Stimulated activated CD4-positive, alpha-beta T cell treated with anti-CD3 and anti-CD28 coated beads, TNF-alpha, amount 100 ng/mL, for 24 hours (primary cell): ENCODE measurements at regions not wholly inside any gene's neighbourhood (a gene's known extent, or its start where the extent isn't known, plus 50 kb on each side); places are given as distances from the start of the nearest gene placed in this dataset.
"Not testable (repeated sequence)": the region's sequence is repeated elsewhere in the genome, so short reads cannot be mapped to it uniquely, and the experiment has no call there.

ENCODE experiments used
- DNase-seq, 3 experiments: peaks; one replicate each; pipeline ENCODE4 v3.0.0-alpha.2; 2020; ENCODE audit warnings: low read depth in 3 of 3

DNA sequence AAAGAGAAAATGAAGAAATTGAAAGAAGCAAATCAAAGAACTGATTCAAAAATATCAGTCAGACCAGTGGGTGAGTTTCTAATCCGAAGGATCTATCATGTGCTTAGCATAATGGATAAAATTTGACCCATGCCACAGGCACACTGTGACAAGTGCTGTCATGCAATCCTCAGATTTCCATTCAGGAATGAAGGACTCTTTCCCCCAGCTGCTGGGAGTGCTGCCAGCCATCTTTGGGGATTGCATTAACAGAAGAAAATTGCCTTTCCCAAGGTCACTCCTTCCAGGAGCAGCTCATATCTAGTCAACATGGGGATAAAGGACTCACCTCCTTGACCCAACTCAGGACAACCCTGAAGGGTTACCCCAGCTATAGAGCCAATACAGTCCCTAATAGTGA lies 316.7 kb upstream of the TBX18 start:
- DNase-seq = no peak

DNA sequence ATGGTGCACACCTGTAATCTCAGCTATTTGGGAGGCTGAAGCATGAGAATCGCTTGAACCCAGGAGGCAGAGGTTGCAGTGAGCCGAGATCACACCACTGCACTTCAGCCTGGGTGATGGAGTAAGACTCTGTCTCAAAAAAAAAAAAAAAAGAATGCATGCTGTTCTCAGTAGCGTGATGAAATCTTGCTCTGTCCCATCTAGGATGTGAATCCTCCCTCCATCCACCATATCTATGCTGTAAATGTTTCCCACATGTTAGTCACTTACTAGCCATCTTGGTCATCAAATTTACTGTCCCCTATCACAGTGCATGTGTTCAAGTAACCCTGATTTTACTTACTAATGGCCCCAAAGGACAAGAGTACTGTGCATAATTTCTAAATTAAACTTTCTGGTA lies 315.4 kb upstream of the TBX18 start:
- no peak for DNase-seq

DNA sequence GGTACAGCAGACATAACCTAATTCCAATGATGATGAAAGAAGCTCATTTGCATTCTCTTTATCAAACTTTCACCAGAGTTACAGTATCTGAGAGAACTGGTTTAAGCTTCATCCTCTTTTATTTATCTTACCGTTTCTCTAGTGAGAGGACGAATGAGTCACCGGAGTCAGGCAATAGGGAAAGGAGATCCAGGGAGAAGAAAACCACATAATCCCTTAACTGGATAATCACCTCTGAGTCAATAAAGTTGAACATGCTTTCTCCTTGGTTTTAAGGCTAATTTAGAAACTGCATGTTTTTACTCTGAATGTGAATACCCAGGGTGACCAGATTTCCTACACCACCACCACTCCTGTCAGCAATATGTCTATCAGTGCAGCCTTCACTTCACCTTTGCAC lies 313.7 kb upstream of the TBX18 start:
- no peak for DNase-seq

DNA sequence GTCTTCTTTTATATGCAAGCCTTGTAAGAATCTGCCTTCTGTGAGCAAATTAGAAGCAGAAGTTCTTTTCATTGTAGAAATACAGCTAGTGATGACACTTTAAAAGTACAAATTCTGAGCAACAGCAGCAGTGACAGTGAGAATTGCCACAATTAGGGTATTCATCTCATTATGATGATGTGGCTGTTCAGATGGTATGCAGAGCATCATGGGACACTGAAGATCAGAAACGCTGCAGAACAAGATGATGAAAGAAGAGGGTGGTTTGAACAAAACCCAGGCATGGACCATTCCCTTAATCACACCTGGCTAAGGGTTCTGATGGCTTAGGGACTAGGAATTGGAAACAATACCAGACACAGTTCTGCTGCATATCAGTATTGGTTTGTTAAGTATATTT lies 312.7 kb upstream of the TBX18 start:
- no peak for DNase-seq

DNA sequence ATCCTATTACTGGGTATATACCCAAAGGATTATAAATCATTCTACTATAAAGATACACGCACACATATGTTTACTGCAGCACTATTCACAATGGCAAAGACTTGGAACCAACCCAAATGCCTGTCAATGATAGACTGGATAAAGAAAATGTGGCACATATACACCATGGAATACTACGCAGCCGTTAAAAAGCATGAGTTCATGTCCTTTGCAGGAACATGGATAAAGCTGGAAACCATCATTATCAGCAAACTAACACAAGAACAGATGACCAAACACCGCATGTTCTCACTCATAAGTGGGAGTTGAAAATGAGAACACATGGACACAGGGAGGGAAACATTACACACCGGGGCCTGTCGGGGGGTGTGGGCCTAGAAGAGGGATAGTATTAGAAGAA lies 307.4 kb upstream of the TBX18 start:
- not testable (repeated sequence) for DNase-seq

DNA sequence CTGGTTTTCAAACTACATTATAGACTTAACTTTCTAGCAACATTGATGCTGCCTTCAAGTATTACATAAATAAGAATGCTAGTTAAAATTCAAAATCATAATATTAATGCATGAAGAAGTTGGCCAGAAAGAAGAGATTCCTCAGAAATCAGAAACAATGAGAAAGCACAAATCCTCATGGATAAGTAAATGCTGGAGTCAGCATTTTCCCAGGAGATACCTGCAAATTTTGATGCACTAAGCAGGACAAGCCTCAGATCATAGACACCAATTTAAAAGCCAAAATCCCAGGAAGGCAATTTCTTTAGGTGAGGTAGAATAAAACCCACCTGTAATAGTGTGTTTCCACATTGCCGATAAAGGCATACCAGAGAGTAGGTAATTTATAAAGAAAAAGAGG lies 305.2 kb upstream of the TBX18 start:
- DNase-seq = no peak

DNA sequence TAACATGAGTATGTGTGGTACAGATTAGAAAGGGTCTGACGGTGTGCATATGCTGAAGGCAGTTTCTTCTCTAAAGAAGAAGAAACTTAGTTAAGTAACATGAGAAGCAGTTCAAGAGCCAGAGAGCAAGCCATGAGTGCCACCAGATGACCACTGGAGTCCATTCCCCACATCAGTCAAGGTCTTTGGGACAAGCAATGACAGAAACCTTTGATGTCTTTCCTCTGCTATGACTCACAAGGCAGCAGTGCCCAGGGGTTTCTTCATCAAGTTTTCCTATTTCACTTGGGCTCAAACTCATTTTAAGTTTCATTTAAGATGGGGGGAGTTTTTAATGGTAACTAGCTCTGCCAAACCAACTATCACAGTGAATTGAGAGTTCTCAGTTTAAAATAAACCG lies 303.8 kb upstream of the TBX18 start:
- no peak for DNase-seq

DNA sequence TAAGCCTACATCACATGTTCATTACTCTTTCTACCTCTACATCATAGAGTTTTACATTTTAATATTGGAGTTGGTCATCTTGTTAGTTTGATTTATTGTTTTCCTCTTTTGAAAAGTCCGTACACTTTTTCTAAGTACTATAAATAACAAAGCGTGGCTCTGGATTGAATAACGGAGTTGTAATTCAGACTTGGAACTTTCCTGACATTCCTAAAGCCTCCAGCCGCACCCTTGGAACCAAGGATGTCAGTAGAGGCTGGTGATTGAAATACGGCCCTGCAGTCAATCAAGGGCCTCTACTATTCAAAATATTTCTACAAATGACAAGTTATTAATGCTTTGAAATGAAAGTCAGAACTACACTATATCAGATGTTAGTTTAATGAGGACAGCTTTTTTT lies 301.9 kb upstream of the TBX18 start:
- DNase-seq = no peak

DNA sequence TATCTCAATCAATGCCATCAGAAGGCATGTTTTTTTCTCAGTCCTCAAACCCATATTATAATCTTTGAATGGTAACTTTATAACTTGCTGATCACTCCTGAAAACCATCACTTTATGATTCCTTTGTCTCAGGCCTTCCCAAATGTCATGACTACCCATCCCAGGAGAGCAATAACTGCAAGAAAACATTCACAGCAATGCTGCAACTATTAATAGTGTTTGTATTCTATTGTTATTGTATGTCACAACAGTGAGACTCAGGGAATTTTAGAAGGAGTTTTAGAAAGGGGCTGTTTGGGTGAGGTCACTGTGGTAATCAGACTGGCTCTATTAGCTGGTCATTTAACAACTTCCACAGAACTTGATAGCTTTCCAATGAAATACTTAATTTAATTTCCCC lies 301.4 kb upstream of the TBX18 start:
- no peak for DNase-seq

DNA sequence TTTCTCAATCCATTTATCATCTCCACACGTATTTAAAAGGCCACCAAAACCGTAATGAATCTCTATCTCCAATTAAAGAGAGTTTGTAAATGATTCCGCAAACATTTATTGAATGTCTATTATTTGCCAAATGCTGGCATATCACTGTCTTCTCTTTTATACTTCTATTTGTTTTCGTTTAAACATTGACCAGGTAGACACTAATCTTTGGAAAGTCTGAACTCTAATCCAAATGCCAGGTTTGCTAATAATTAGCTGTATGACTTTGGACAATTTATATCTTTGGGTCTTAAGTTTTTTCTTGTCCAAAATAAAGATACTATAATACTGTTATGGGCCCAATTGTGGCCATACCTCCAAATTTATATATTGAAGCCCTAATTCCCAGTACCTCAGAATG lies 299.2 kb upstream of the TBX18 start:
- DNase-seq = no peak

DNA sequence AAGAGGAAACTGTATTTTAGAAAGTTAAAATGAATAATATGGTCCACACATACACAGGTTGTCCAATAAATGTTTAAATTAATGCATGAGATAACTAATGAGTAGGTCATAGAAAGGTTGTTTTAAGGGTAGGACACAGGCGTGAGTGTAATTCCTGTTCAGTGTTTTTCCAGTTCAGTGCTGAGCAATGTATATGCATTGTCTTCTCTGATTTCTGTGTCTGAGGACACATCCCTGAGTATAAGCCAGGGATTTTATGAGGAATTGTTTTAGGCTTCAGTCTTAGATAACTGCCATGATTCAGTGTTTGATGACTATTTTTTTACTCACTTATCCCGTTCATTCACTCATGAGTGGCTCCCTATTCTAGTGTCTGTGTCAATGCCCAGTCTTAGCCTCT lies 298.5 kb upstream of the TBX18 start:
- DNase-seq = no peak

DNA sequence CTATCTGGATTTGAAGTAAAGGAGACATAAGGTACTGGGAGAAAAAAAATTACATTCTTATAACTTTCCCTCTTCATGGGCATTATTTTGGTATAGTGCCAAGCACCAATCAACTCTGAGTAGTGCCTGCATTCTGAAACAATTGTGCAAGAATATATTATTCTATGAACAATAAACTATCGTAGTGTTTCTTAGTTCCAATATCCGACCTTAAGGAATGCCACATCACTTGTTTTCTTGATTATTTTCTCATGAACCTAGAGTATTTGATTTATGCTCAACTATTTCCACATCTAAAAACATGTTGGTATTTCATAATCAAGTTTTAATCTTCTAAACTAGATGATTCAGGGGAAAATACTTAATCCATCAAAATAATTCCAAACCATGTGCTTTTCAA lies 294.4 kb upstream of the TBX18 start:
- DNase-seq = no peak

DNA sequence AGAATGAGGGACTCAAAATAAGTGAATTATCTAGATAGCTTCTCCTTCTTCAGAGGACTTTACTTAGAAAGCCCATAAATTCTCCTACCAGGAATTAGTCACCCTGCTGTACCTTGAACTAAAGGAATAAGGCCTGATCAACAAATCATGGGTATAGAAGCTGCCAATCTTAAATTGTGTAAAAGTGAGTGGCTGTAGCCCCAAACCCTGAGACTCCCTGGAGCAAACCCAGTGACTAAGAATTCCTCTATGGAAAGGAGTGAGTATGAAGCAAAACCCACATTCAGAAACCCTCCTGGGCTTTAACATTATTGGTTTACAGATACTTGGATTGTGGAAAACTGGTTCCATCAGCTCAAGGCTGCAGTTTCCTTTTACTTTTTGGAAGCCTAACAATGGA lies 285.8 kb upstream of the TBX18 start:
- no peak for DNase-seq

DNA sequence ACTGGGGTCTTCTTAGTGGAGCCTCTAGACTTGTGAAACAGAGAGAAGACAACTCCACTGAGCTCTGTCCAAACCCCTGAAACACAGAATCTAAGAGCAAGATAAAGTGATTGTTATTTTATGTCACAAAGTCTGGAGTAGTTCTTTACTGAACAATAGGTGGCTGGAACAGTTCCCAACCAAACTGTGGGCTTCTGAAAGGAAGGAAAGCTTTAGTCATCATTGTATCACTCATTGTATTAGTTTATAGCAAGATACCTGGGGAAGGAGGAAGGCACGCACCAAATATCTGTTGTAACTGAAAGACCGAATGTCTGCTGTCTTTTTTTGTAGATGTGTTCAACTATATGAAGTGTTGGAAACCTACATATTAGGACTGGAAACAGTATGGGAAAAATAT lies 284.9 kb upstream of the TBX18 start:
- DNase-seq = no peak

DNA sequence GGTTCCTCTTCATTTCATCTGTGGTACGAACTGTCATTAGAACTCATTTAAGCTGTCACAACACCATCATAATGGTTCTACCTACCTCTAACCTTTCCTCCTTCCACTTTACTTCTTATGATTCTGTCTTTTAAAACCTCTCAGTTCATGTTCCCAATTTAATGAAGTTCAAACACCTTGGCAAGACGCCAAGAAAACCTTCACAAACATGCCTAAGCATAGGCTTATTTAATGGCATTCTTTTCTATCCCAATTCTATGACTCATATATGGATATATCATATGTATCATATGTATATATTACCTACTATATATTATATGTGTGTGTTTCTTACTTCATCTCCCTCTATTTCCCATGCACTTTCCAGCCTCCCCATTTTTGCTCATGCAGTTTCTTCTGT lies 283.4 kb upstream of the TBX18 start:
- no peak for DNase-seq

DNA sequence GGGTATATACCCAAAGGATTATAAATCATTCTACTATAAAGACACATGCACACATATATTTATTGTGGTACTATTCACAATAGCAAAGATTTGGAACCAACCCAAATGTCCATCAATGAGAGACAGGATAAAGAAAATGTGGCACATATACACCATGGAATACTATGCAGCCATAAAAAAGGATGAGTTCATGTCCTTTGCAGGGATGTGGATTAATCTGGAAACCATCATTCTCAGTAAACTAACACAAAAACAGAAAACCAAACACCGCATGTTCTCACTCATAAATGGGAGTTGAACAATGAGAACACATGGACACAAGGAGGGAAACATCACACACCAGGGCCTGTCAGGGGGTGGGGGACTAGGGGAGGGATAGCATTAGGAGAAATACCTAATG lies 281.4 kb upstream of the TBX18 start:
- DNase-seq = not testable (repeated sequence)

DNA sequence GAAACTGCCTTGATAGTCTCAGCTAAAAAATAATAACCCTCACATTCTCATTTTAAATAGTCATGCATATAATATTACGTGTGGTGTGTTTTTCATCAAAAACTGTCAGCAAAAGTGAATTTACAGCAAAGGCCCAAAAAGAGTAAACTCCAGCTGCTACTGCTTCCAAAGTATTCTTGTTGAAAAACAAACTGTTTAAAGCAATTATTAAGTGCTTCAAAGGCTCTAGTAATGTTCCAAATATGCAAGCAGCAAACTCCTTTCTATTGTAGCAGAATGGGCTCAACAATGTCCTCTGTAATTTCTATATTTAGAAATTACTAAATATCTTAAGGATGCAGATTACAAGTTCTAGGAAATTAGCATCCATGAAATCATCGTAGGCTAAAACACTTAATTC lies 280.0 kb upstream of the TBX18 start:
- DNase-seq = no peak

DNA sequence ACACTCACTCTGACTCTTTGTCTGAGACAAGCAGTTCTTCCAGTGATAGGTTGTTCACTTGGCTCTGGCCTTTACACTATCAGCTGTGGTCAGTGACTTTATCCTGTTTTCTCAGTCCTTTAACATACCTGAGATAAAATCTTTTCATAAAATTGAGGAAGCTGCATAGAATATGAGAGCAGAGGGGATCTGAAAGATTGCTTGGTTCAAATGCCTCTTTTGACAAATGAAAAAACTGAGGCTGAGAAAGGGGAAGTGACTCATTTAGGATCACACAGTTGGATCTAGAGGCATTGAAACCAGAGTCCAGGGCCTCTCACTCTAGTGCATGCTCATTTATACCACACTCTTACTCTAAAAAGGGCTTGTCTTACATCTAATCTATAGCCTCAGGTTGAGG lies 277.0 kb upstream of the TBX18 start:
- DNase-seq = no peak

DNA sequence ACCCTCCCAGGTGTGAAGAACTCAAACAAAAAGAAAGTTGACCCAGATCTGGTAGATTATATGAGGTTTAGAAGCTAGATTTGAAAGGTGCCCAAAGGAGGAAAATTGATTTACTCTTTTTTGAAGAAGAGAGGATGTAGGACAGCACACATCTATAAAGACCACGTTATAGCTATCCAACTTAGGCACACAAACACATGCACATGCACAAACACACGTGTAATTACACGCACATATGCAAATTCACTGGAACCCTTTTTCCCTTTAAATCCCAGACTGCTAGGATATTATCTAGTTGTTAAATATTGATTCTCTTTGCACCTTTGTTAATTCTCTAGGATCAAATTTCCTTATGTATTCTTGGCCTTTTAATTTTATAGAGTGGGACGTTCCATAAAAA lies 272.8 kb upstream of the TBX18 start:
- no peak for DNase-seq

DNA sequence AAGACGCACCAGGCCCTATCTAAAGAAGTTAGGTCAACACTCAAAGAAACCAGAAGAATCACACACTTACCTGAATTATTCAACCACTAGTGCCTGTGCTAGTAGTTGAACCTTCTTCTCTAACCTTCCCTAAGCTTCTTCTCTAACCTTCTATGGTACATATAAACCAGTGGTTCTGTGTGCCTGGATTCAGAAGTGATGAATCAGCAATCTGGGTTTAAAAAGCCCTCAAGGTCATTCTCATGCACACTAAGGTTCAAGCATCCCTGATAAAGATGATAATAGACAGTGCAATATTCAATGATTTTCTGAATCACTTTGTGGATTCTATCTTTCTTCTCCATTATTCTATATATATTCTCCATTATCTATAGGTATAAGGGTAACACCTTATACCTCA lies 271.4 kb upstream of the TBX18 start:
- DNase-seq = no peak

DNA sequence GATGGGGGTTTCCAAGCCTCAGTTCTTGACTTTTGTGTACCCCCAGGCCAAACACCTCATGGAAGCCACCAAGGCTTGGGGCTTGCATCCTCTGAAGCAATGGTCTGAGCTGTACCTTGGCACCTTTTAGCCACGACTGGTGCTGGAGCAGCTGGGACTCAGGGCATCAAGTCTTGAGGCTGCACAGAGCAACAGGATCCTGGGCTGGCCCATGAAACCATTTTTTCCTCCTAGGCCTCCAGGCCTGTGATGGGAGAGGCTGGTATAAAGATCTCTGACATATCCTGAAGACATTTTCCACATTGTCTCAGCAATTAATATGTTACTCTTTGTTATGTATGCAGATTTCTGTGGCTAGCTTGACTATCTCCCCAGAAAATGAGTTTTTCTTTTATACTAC lies 269.1 kb upstream of the TBX18 start:
- no peak for DNase-seq

DNA sequence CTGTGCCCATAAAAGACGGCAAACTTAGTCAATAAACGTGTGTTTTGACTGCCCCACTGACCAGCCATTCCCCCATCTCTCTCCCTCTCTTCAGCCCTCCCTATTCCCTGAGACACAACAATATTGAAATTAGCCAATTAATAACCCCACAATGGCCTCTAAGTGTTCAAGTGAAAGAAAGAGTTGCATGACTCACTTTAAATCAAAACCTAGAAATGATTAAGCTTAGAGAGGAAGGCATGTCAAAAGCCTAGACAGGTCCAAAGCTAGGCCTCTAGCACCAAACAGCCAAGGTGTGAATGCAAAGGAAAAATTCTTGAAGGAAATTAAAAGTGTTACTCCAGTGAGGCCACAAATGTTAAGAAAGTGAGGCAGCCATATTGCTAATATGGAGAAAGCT lies 261.6 kb upstream of the TBX18 start:
- no peak for DNase-seq

DNA sequence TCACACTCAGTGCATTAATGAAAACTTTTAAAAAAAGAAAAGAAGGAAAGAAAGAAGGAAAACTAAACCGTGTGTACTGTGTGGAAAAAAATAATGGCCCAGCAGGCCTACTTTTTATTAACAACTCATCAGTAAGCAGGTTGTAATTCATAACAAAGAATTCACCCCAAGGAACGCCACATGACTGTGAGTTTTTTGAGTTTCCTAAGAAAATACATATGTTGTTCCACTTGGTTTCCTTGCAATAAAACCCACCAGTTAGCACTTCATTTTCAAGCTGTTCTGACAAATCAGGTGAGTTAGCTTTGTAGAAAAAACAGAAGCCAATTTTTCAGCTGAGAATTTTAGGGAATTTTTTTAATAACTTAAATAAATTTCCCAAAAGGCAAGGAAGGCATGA lies 259.3 kb upstream of the TBX18 start:
- no peak for DNase-seq

DNA sequence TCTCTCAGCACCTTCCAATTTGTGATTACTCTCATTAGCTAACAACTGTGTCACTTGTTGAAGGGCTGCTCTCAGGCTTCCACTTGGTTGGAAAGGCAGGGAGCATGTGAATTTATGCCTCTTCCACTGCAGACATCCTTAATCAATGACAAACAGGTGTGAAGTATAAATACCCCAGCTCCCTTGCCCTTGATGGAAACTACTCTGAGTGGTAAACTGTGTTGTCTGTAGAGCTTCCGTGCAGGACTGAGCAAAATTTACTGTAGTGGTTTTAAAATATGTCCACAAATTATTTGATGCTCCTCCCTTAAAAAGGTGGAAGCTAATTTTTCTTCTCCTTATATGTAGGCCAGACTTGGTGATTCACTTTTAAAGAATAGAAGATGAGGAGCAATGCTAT lies 253.0 kb upstream of the TBX18 start:
- no peak for DNase-seq

DNA sequence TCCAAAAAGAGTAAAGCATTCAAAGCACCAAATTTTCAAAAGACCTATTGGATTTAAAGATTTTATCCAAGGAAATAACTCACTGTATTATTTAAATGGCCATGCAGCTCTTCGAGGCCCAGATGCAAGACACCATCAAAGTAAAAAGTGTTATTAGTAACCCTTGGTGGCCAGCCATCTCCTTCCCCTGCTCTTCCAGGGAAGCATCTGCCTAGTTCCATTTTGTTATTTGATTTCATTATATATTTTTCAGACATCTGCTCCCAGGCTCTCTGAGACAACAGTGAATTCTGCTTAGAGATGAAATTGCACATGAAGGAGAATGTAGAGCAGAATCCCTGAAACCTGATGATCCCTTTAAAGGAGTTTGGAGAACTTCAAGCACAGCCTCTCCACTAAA lies 252.3 kb upstream of the TBX18 start:
- no peak for DNase-seq
